ENCODE measurements at regions not wholly inside any gene's neighbourhood (a gene's known extent, or its start where the extent isn't known, plus 50 kb on each side); places are given as distances from the start of the nearest gene placed in this dataset.

GRCh38 chr1:29626726-29627125 is 390.4 kb downstream of the PTPRU start:
- TF ChIP-seq, protein P1, sequence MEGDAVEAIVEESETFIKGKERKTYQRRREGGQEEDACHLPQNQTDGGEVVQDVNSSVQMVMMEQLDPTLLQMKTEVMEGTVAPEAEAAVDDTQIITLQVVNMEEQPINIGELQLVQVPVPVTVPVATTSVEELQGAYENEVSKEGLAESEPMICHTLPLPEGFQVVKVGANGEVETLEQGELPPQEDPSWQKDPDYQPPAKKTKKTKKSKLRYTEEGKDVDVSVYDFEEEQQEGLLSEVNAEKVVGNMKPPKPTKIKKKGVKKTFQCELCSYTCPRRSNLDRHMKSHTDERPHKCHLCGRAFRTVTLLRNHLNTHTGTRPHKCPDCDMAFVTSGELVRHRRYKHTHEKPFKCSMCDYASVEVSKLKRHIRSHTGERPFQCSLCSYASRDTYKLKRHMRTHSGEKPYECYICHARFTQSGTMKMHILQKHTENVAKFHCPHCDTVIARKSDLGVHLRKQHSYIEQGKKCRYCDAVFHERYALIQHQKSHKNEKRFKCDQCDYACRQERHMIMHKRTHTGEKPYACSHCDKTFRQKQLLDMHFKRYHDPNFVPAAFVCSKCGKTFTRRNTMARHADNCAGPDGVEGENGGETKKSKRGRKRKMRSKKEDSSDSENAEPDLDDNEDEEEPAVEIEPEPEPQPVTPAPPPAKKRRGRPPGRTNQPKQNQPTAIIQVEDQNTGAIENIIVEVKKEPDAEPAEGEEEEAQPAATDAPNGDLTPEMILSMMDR (conservative IDR thresholded peaks at IDR 0.05; ENCODE audit: low read length) = no peak
- no peak for TF ChIP-seq EZH2phosphoT487 (IDR thresholded peaks at IDR 0.05; ENCODE audit: borderline replicate concordance)
